ENCODE measurements at regions not wholly inside any gene's neighbourhood (a gene's known extent, or its start where the extent isn't known, plus 50 kb on each side); places are given as distances from the start of the nearest gene placed in this dataset.
"Not testable (repeated sequence)": the region's sequence is repeated elsewhere in the genome, so short reads cannot be mapped to it uniquely, and the experiment has no call there.

GRCh38 chr7:67674862-67675261 is 678.2 kb downstream of the TYW1 start:
- TF ChIP-seq CTCF (IDR thresholded peaks at IDR 0.05; ENCODE audit: low read length); EZH2 (optimal IDR thresholded peaks at IDR 0.05; ENCODE audit: low read depth, low read length); EZH2phosphoT487 (IDR thresholded peaks at IDR 0.05; ENCODE audit: low read length): not testable (repeated sequence)
